Right atrium auricular region (tissue), 2 donors: ENCODE measurements at regions not wholly inside any gene's neighbourhood (a gene's known extent, or its start where the extent isn't known, plus 50 kb on each side); places are given as distances from the start of the nearest gene placed in this dataset.

ENCODE experiments used
- DNase-seq: peaks from one replicate; pipeline ENCODE4 v3.0.0-alpha.2; 2019; ENCODE audit warnings: low spot score
- H3K27ac ChIP-seq, 2 donors: fragments of 200-600 bp; sonication (generic); 1 replicate in 1 of 2; 2 replicates in 1 of 2; pipeline ENCODE4 v1.5.1; 2016 to 2019
- H3K27me3 ChIP-seq, 2 donors: fragments of 200-600 bp; sonication (generic); one replicate each; pipeline versions ENCODE4 v1.5.1 to v1.6.0; 2017 to 2019
- H3K36me3 ChIP-seq: fragments of 200-600 bp; sonication (generic); one replicate; pipeline ENCODE4 v1.5.1; 2016
- H3K4me1 ChIP-seq, 2 donors: fragments of 200-600 bp; sonication (generic); one replicate each; pipeline versions ENCODE4 v1.5.1 to v1.6.0; 2017 to 2019
- H3K4me3 ChIP-seq, 2 donors: fragments of 200-600 bp; sonication (generic); 1 replicate in 1 of 2; 2 replicates in 1 of 2; pipeline ENCODE4 v1.5.1; 2017 to 2019; ENCODE audit warnings: mild to moderate bottlenecking in 1 of 2, moderate library complexity in 1 of 2
- H3K9me3 ChIP-seq, 2 donors: fragments of 200-600 bp; sonication (generic); one replicate each; pipeline ENCODE4 v1.5.1; 2019
- TF ChIP-seq, protein P1 (sequence below), 2 donors: fragments of 200-600 bp; sonication (generic); IDR thresholded peaks; one replicate each; pipeline ENCODE4 v1.5.1; 2019; ENCODE audit warnings: antibody characterized with exemption in 2 of 2

DNA sequence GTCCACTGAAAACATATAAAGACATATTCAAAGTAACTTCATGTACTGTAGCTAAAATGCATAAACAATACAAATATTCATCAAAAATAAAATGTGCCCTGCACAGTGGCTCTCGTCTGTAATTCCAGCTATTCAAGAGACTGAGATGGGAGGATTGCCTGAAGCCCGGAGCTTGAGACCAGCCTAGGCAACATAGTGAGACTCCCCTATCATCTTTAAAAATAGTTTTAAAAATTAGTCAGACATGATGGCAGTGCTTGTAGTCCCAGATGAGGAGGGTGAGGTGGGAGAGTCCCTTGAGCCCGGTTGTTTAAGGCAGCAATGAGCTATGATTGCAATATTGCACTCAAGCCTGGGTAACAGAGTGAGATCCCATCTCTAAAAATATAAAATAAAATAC lies 534.1 kb downstream of the ANXA1 start:
- Histone ChIP-seq H3K27me3 (no peaks in the 10 kb centered on the region), H3K36me3 (no peaks in the 10 kb centered on the region), H3K9me3 (peaks cover 0 to 13% of the 10 kb centered on the region in 2 donors), H3K4me3 (no peak overlapping the region), H3K4me1 (no peaks in the 10 kb centered on the region), H3K27ac (no peak overlapping the region)
- TF ChIP-seq, protein P1, sequence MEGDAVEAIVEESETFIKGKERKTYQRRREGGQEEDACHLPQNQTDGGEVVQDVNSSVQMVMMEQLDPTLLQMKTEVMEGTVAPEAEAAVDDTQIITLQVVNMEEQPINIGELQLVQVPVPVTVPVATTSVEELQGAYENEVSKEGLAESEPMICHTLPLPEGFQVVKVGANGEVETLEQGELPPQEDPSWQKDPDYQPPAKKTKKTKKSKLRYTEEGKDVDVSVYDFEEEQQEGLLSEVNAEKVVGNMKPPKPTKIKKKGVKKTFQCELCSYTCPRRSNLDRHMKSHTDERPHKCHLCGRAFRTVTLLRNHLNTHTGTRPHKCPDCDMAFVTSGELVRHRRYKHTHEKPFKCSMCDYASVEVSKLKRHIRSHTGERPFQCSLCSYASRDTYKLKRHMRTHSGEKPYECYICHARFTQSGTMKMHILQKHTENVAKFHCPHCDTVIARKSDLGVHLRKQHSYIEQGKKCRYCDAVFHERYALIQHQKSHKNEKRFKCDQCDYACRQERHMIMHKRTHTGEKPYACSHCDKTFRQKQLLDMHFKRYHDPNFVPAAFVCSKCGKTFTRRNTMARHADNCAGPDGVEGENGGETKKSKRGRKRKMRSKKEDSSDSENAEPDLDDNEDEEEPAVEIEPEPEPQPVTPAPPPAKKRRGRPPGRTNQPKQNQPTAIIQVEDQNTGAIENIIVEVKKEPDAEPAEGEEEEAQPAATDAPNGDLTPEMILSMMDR (IDR thresholded peaks at IDR 0.05): no peak
- DNase-seq: no peak

- Histone ChIP-seq H3K4me1 (no peaks in the 10 kb centered on the region), H3K4me3 (no peak overlapping the region), H3K27me3 (no peaks in the 10 kb centered on the region)
Observed at GRCh38 chr9:73689051-73689870, 537.6 kb downstream of the ANXA1 start.

DNA sequence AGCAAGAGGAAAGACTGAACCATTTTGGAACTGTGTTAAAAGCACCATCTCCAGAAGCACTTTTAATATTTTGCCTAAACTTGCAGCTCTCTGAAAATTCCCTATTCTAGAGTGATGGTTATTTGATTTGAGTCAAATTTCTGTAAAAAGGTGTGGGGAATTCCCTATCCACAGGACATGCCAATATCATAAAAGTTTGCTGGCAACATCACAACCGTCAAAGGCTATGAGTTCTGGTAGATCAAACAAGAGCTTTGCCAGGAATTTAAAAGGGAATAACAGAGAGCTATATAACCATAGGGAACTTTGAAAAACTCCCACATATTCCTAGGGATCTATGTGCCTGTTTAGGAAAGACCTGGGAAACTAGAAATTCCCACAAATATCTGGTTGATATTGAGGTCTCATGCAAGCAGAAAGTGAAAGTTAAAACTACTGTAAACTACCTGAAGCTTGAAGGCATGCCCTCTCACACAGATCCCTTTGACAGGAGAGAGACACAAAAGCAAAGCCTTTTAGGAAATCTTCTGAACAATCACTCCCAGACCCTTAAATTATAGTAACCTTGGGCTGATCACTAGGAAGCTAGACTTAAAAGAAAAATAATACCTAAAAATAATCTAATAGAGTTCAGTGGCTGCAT lies 549.9 kb downstream of the ANXA1 start:
- no peaks in the 10 kb centered on the region for H3K9me3 ChIP-seq
- DNase-seq: no peak
- H3K36me3 ChIP-seq: no peaks in the 10 kb centered on the region
- TF ChIP-seq, protein P1 (IDR thresholded peaks at IDR 0.05): no peak
- no peaks in the 10 kb centered on the region for H3K4me1 ChIP-seq
- no peaks in the 10 kb centered on the region for H3K27me3 ChIP-seq
- H3K27ac ChIP-seq: no peak overlapping the region
- H3K4me3 ChIP-seq: no peak overlapping the region

More at GRCh38 chr9:73689051-73689870, 537.6 kb downstream of the ANXA1 start:
- no peak for DNase-seq
- TF ChIP-seq, protein P1 (IDR thresholded peaks at IDR 0.05): no peak
- Histone ChIP-seq H3K27ac (no peak overlapping the region), H3K36me3 (no peaks in the 10 kb centered on the region), H3K9me3 (no peaks in the 10 kb centered on the region)

DNA sequence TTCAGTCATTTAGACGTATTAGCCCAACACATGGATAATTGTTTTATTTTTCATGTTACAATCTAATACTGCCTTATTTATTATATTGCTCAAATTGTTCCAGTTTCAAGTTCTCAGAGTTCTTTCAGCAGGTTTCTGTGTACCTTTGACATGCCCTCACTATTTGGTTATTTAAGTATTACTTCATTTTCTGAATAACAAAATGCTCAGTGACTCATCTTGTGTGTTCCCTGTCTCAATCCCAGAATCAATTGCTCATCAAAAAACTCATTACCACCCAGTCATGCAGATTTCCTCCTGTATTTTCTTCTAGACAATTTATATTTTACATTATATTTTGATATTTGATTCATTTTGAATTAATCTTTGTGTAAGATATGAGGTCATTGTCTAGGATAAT lies 562.6 kb downstream of the ANXA1 start:
- TF ChIP-seq, protein P1 (IDR thresholded peaks at IDR 0.05): no peak
- Histone ChIP-seq H3K27ac (no peak overlapping the region), H3K27me3 (no peaks in the 10 kb centered on the region), H3K36me3 (no peaks in the 10 kb centered on the region), H3K9me3 (no peaks in the 10 kb centered on the region), H3K4me3 (no peak overlapping the region), H3K4me1 (no peaks in the 10 kb centered on the region)
- DNase-seq: no peak

DNA sequence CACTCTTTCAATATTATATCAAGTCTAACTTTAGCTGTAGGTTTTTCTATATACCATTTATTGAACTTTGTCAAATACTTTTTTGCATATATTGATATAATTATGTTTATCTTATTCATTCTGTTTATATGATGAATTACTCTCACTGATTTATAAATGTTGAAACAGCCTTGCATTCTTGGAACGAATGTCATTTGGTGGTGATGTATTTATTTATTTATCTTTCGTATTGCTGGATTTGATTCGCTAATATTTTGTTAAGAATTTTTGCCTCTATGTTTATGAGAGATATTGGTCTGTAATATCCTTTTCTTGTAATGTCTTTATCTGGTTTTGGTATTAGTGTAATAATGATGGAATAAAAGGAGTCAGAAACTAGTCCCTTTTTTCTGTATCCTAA lies 563.9 kb downstream of the ANXA1 start:
- H3K9me3 ChIP-seq: no peaks in the 10 kb centered on the region
- no peaks in the 10 kb centered on the region for H3K27me3 ChIP-seq
- no peak overlapping the region for H3K4me3 ChIP-seq
- no peaks in the 10 kb centered on the region for H3K4me1 ChIP-seq
- H3K27ac ChIP-seq: no peak overlapping the region
- H3K36me3 ChIP-seq: no peaks in the 10 kb centered on the region
- TF ChIP-seq, protein P1 (IDR thresholded peaks at IDR 0.05): no peak
- DNase-seq: no peak
